Tongue (tissue), 1 donor: ENCODE measurements at regions not wholly inside any gene's neighbourhood (a gene's known extent, or its start where the extent isn't known, plus 50 kb on each side); places are given as distances from the start of the nearest gene placed in this dataset.

Experiments used
- DNase-seq: peaks from one replicate; pipeline ENCODE4 v3.0.0-alpha.2; 2015

DNA sequence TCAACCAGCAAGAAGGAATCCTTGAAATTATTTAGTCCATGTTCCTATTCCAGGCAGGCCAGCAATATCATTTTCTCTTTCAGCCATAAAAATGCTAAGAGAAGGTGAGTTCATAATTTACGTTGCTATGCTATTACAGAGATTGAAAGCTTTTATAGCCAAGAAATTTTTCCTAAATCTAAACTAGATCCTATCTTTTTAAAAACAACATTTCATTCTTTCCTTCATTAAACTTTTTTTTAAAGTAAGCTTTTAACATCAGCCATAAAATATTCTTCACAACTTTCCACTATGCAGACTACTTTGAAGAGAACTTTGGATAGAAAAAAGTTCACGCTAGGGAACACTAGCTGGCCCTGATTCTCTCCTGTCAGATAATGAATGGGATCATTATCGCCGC is 159.8 kb downstream of the RPS12 start:
- no peak for DNase-seq

- DNase-seq: no peak
These were observed 163.0 kb downstream of the RPS12 start for GRCh38 chr6:132977413-132977812.

- no peak for DNase-seq
These were observed 164.3 kb downstream of the RPS12 start for GRCh38 chr6:132978685-132979084.

DNA sequence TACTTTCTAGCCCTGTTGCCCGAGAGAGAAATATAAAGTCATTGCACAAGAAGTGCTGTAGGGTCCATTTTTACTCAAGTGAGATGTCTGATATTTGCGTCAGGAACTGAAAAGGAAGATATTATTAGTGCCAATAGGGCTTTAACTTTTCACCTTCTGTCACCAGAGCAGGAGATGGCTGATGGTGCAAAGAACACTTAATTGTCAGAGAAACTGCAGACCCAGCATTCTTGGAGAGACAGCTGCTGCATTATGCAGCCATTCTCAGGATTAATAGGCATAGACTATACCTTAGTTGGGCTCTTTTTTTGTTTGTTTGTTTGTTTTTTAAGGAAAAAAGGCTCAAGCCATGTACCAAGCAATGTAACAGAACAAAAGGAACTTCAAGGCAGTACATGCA is 179.4 kb downstream of the RPS12 start:
- DNase-seq: no peak

DNA sequence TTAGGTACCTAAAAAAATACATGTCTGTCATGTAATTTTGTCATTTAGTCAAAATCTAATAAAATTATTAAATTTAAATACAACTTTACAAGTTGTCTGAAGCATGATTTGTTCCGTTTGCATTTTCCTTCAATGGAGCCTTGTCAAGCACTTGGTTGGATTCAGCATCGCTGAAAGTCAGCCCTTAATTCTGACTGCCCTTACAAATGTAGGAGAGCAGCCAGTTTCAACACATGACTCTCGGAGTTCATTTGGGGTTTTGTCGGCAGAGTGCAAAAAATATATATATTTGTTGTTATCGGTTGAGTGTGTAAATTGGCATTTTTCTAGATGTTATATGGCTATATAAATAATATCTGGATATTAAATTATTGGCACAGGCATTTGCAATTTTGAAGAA is 180.6 kb downstream of the RPS12 start:
- no peak for DNase-seq

DNA sequence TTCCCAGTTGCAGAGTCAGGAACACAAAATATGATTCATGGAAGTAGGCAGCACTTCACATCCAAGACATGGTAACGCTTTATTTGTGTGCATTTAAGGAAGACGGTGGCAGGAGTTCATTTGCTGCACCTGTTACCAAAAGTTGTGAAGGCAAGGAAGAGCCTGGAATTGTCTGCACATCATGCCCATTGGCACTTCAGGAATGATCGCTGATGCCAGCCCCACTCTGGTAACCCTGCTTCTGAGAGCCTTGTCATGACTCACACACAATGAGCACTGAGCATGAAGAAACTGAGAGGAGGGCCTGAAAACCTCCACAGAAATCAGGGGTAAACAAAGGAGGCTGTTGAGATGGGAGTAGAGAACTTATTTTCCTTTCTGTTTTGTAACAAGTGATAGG is 181.1 kb downstream of the RPS12 start:
- peak; percentile 32 for DNase-seq

- no peak for DNase-seq
These were observed 184.0 kb downstream of the RPS12 start for GRCh38 chr6:132998418-132998817.

DNA sequence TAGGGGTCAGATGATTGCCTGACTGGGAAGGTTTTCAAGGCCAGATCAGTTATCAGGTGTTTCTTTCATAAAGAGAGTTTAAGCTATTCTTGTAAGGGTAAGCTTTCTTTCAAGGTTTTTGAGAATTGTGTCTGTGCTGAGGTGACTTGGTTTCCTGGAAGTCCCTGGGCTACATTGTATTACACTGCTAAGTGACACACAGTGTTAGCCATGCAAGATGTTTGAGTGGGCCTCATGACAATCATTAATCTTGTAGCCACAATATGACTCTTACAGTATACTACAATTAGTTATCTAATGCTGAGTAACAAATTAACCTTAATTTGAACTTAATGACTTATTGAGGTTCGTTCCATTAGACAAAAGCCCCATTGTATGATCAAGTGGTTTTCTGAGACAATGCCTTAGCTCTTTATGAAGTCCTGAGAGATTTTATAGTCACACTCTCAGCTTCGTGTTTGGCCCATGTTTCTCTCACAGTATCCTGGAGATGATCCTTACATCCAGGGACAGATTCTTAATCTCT is 186.7 kb downstream of the RPS12 start:
- DNase-seq: no peak

DNA sequence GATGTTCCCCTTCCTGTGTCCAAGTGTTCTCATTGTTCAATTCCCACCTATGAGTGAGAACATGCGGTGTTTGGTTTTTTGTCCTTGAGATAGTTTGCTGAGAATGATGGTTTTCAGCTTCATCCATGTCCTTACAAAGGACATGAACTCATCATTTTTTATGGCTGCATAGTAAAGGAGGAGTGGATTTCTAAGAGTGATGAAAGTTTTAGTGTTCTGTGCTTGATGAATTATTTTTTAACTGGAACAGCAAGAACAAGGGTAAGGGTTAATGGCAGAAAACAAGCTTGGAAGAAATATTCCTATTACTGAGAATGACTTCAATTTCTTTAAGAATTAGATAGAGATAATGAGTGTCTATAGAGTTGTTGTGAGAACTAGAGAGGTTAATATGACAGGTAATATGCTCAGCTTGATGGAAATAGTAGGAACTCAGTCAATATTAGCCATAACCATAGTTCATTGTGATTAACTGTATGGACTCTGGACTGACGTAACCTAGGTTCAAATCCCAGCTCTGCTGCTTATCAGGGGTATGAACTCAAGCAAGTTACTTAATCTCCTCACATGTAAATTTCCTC is 190.0 kb downstream of the RPS12 start:
- no peak for DNase-seq

DNA sequence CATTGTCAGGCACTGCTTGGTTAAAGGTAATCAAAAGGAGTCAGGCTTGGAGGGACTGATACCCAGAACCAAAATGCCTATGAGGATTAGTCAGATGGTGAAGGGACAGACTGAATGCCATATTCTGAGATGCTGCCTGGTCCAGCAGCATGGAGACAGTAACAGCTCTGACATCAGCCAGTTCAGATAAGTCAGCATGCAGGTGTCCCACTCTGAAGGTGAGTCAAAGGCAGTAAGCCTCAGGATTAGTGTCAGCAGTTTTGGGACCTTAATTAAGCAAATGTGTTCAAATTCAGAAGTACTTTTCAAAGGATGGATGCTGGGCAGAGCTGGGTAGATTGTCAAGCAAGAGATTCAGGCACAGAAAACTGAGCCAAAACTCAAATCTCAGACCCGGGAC is 198.4 kb downstream of the RPS12 start:
- no peak for DNase-seq

- DNase-seq: no peak
These were observed 202.3 kb downstream of the RPS12 start for GRCh38 chr6:133016631-133017030.

- DNase-seq: peak; percentile 20
These were observed 203.2 kb downstream of the RPS12 start for GRCh38 chr6:133017581-133017980.

DNA sequence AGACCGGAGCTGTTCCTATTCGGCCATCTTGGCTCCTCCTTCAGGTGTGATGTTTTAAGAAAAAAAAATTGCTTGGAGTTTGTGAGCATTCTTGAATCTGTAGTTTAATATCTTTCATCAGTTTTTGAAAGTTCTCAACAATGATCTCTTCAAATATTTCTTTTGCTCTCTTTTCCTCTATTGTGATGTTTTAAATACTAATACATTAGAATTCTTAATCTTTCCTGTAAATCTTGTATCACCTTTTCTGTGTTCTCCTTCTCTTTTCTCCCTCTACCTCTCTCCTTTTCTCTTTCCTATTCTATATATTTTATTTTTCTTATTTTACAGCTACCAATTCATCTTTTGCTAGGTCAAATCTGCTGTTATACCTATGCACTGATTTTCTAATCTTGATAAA is 212.3 kb downstream of the RPS12 start:
- no peak for DNase-seq

DNA sequence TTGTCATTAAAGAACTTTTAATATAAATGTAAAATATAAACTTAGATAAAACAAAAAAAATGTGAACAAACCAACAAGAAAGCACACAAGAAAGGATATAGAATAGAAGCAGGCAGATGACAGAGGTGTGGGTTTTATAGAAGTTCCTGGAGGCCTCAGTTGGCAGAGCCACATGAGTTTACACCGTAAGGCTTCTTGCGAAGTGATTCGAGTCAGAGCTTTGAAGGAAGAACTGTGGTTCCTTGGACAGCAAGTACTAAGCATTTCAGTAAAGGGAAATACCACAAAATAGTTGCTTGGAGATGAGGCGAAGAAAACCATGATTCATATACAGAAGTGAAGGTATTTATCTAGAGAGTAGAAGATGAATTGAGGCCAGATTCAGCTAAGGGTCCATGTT is 207.9 kb upstream of the EYA4 start:
- DNase-seq: no peak

DNA sequence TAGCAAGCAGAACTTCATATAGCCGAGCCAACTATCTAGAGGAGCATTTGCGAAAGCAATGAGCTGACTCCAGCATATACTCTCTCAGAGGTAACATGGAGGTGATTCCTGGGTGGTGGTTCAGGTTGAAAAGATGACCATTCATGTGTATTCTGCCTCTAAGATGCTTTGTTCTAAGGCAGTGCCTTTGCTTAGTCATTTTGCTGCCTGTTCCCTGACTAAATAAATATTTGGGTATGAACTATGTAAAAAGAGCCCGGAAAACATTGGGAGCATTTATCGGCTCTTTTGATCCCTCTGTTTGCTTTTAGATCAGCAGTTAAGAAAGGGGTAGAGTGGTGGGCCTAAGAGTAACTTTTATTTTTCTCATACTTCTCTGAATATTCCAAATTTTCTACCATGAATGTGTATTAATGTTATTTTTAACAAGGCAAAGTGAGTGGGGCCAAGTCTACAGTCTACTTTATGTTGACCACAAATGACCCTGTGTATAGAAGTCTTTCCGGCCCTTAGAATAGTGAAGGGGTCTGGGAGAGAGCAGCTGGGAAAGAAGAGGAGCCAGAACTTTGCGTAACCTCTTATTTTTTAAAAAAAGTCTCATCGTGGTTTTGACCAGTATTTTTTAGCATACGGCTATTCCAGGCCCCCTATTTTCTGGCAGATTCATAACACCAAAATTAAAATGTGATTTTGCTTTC is 206.5 kb upstream of the EYA4 start:
- no peak for DNase-seq

DNA sequence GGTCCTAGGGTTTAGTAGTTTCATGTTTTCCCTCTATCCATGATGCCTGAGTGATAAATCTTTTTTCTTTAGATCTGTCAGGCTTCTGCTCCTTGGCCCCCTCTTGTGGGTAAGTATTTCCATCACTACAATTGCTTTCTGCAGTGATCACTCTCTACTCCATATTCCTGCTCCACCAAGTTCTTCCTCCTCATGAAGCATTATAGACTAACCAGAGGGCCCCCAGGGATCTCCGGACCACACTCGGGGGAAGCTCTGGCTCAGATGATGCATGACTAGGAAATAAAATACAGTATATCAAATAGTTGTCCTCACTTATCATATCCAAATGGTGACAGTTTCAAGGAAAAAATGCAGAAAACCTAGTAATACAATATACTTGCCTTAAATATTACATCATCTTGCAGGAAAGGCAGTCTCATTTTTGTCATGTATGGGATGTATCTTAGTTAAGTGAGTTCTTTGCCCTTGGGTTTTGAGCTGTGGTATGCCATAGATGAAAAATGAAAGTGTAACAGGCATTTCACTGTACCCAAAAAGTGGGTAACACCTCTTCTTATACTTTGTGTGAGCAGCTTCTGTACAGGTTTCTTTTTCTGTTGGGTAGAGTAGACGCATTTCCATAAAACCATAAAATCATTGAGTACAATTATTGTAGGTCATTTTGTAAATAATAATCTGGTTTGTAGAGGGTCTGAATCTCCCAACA is 200.9 kb upstream of the EYA4 start:
- DNase-seq: peak; percentile 55

DNA sequence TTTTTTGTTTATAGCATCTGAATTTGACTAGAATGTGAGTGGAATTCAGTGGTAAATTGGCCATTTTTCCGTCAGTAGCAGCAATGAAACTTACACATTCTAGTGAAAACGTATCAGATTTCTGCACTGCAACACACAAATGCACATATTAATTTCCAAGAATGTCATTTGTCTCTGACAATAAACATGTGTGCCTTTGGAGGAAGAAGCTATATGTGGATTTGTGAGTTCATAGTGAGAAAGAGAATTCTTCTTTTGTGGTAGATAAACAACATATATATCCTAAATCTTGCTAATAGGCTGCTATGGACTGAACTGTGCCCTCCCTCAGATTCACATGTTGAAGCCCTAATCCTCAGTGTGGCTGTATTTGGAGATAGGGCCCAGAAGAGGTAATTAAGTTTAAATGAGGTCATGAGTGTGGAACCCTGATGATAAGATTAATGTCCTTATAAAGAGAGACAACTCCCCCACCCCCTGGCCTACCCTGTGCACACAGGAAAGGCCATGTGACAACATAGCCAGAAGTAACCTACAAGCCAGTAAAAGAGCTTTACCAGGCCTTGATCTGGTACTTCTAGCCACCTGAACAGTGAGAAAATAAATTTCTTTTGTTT is 200.2 kb upstream of the EYA4 start:
- DNase-seq: peak; percentile 75

DNA sequence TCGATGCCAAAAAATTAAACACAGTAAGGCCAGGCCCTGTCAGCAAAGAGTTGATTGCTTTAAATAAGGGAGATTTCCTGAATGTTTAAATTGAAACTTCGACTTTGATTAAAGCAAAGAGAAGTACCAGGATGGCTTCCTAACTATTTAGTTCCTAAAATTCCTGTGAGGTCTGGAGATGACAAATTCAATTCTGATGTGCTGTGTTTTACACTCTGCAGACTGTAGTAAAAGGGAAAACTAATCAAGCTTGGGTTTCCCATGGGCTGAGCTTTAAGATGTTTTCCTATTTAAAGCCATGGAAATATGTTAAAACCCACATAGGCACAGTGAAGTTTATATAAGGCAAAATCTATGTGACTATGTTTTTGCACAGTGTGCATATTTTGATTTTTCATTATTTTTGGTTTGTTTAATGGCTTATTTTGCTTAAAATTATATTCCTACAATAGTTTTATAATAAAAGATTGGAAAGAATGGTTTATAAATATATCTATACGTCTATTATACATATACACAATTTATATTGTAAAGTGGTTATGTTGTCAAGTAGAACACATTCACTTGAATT is 198.5 kb upstream of the EYA4 start:
- DNase-seq: peak; percentile 57

DNA sequence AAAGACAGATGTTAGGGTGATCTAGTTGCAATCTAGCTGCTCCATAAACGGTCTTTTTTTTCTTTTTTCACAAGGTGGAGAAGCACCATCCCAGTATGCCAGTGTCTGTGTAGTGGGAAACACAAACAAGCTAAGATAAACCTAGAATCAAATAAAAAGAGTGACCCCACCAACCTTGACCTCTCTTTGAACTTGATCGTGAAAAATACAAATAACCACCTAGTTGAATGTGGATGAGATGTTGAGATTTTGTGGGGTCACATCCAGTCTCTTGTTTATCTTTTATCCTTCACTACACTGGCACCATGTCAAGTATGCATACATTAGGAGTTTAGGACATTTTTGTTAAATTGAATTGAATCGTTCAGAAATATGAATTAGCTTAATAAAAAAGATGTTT is 194.6 kb upstream of the EYA4 start:
- peak; percentile 23 for DNase-seq

DNA sequence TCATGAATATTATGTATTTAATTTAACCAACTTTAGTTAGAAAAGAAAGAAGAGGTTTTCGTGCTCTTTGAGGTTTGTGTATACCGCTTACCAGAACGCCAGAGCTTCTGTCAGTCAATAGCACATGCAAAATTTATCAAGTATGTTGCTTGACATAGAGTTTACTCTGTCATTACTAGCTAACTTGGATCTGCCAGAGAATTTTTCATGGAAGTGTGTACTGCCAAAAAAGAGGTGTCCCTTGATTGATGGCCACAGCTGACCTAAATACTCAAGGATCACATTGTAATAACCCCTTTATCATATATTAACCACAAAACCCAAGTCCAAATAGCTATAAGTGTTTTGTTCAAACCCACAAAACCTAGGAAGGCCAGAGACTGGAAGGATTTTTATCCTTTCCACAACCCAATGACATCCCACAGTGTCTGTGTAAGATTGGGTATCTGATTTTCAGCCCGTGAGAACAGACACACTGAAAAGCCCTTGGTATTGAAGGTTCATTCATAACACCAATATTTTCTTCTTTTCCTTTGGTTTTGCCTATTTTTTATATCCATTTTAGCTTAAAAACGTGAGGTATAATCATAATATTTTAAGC is 194.0 kb upstream of the EYA4 start:
- DNase-seq: peak; percentile 94

DNA sequence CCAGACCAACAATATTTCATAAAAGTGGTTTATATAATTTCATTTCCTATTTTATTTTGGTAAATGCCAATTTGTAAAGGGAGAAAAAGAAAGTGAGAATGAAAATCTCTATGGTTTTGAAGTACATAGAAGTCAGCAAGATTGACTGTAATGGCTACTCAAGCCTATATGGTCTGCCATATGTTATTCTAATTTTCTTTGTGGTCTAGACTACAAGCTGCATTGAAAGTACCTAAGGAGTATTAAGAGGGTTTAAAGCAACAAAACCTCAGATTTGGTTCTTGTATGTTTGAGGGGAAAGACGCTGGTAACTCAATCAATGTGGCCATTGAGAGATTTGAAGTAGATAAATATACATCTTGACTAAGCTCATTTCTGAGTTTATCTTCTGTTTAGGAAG is 193.5 kb upstream of the EYA4 start:
- no peak for DNase-seq

DNA sequence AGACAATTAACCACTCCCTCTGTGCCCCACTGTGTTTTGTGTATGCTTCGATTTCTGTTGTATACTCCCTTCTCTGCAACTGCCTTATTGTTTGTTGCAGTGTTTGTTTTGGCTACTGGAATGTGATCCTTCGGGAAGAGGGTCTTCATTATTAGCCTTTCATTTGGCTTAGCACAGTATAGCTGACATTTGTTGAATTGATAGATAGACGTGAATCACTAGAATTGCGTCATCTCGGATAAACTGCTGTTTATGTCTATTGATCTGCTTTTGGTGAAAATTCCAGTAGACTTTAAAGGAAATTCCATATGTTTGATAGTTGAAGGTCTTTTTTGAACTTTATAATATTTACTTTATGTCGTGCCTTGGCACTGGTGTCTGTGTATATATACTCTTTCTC is 189.9 kb upstream of the EYA4 start:
- no peak for DNase-seq
